Transverse colon (tissue), 4 donors: ENCODE measurements at regions not wholly inside any gene's neighbourhood (a gene's known extent, or its start where the extent isn't known, plus 50 kb on each side); places are given as distances from the start of the nearest gene placed in this dataset.
"Not testable (repeated sequence)": the region's sequence is repeated elsewhere in the genome, so short reads cannot be mapped to it uniquely, and the experiment has no call there.

Source experiments
- DNase-seq: peaks from one replicate; pipeline ENCODE4 v3.0.0-alpha.2; 2019
- H3K27ac ChIP-seq, 4 donors: fragments of 200-600 bp; sonication (generic); 2 replicates each; pipeline ENCODE4 v1.5.1; 2016 to 2018; ENCODE audit warnings: inconsistent platforms in 4 of 4
- H3K27me3 ChIP-seq: fragments of 200-600 bp; sonication (generic); 2 replicates; pipeline ENCODE4 v1.5.1; 2017; ENCODE audit warnings: inconsistent platforms
- H3K36me3 ChIP-seq, 4 donors: fragments of 200-600 bp; sonication (generic); 2 replicates each; pipeline ENCODE4 v1.5.1; 2017 to 2019; ENCODE audit warnings: inconsistent platforms in 4 of 4
- H3K4me1 ChIP-seq, 4 donors: fragments of 200-600 bp; sonication (generic); 2 replicates each; pipeline ENCODE4 v1.5.1; 2017 to 2020; ENCODE audit warnings: inconsistent platforms in 4 of 4
- H3K4me3 ChIP-seq, 4 donors: fragments of 200-600 bp; sonication (generic); 1 replicate in 1 of 4; 2 replicates in 3 of 4; pipeline versions ENCODE4 v1.5.1 to v1.6.1; 2017 to 2019; ENCODE audit warnings: inconsistent platforms in 4 of 4
- H3K9me3 ChIP-seq, 2 donors: fragments of 200-600 bp; sonication (generic); 2 replicates each; pipeline ENCODE4 v1.5.1; 2017 to 2019; ENCODE audit warnings: inconsistent platforms in 2 of 2
- EP300 ChIP-seq: sonication (generic); formaldehyde crosslinking; IDR thresholded peaks from one replicate; pipeline ENCODE4 v1.6.1; 2017; ENCODE audit warnings: antibody characterized with exemption, low read depth
- POLR2A ChIP-seq: fragments of 450-650 bp; IDR thresholded peaks from one replicate; pipeline ENCODE4 v1.6.1; 2016; ENCODE audit warnings: antibody characterized with exemption, mild to moderate bottlenecking, moderate library complexity
- POLR2AphosphoS5 ChIP-seq, 3 donors: sonication (generic); formaldehyde crosslinking; IDR thresholded peaks; one replicate each; pipeline ENCODE4 v1.6.1; 2016; ENCODE audit warnings: antibody characterized with exemption in 3 of 3
- WGBS, 2 donors: methylation state at CpG; one replicate each; pipeline ENCODE4 v1.1.5; 2018; ENCODE audit warnings: low coverage in 1 of 2; 5-methylcytosine and 5-hydroxymethylcytosine counted together
- in situ Hi-C, 4 donors: fragments of 200-750 bp; cut with MboI; loops; one replicate each; pipeline versions ENCODE4 v1.15.0 to v1.15.1; 2017; ENCODE audit warnings: low sequenced_read_pairs in 3 of 4, low pct_ligation_motif_present in 1 of 4, low pct_unique_long_range_greater_than_20kb in 1 of 4
- intact Hi-C: fragments of 100-400 bp; cut with DNase I; formaldehyde crosslinking; loops from one replicate; pipeline ENCODE4 v1.15.1; 2023; ENCODE audit warnings: low total_unique reads
- TF ChIP-seq, protein P1 (sequence below), 5 experiments: fragments of 200-600 bp in 3 of 5; fragments of 450-650 bp in 2 of 5; sonication (generic) in 3 of 5; IDR thresholded peaks; 1 replicate in 2 of 5; 2 replicates in 3 of 5; pipeline ENCODE4 v1.5.1; 2016 to 2017; ENCODE audit warnings: antibody characterized with exemption in 5 of 5, inconsistent platforms in 3 of 5, mild to moderate bottlenecking in 2 of 5, moderate library complexity in 1 of 5

DNA sequence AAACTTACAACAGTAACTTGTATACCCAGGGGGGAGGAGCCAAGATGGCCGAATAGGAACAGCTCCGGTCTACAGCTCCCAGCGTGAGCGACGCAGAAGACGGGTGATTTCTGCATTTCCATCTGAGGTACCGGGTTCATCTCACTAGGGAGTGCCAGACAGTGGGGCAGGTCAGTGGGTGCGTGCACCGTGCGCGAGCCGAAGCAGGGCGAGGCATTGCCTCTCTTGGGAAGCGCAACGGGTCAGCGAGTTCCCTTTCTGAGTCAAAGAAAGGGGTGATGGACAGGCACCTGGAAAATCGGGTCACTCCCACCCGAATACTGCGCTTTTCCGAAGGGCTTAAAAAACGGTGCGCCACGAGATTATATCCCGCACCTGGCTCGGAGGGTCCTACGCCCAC lies 278.8 kb downstream of the FAM47B start:
- 88% methylated on average over 26 of the region's 26 CpGs; no CpG with 5 or more reads in 1 of the 2 donors for WGBS, 2 donors
- H3K4me3 ChIP-seq, H3K9me3 ChIP-seq, DNase-seq, H3K4me1 ChIP-seq, H3K27me3 ChIP-seq, H3K27ac ChIP-seq, H3K36me3 ChIP-seq, in situ Hi-C loops, intact Hi-C loops: not testable (repeated sequence)

DNA sequence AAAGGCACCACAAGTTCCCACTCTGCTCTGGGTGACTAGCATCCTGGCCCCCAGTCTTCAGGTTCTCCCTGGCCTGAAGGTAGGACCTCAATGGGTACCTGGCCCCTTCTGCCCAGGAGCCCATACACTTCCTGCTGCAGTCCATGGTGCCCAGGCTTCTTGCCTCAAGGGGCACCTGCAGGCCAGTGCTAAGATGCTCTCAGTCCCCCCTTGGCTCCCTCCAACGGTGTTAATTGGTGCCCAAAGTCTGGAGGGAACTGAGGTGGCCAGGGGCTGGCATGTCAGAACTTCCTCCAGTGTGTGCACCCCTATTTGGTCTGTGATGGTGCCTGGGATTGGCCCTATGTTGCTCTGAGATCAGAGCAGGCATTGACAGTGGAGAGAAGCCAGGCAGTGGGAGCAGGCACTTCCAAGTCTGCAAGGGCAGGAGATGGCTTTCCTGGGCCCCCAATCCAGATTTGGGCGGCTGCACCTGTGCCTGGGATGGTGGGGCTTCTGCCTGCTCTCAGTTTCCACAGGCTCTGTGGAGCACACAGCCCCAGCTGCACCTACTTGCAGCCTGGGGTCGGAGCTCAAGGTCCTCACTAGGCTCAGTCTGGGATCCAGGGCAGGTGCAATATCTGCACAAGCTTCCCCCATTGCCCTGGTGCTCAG lies 301.6 kb downstream of the FAM47B start:
- DNase-seq, result no peak

GRCh38 chrX:35244796-35245508 lies 302.4 kb downstream of the FAM47B start:
- in situ Hi-C loops (no loop called here), intact Hi-C loops (no loop called here)
- Histone ChIP-seq H3K4me1 (no peaks in the 10 kb centered on the region), H3K27ac (no peak overlapping the region), H3K36me3 (no peaks in the 10 kb centered on the region), H3K4me3 (no peak overlapping the region), H3K27me3 (no peaks in the 10 kb centered on the region), H3K9me3 (no peaks in the 10 kb centered on the region)
- no peak for DNase-seq
- 75% methylated on average over 9 of the region's 11 CpGs; no CpG with 5 or more reads in 1 of the 2 donors for WGBS, 2 donors
- TF ChIP-seq EP300, result no peak
- no peak for TF ChIP-seq POLR2AphosphoS5 (IDR thresholded peaks at IDR 0.05)
- TF ChIP-seq, protein P1, sequence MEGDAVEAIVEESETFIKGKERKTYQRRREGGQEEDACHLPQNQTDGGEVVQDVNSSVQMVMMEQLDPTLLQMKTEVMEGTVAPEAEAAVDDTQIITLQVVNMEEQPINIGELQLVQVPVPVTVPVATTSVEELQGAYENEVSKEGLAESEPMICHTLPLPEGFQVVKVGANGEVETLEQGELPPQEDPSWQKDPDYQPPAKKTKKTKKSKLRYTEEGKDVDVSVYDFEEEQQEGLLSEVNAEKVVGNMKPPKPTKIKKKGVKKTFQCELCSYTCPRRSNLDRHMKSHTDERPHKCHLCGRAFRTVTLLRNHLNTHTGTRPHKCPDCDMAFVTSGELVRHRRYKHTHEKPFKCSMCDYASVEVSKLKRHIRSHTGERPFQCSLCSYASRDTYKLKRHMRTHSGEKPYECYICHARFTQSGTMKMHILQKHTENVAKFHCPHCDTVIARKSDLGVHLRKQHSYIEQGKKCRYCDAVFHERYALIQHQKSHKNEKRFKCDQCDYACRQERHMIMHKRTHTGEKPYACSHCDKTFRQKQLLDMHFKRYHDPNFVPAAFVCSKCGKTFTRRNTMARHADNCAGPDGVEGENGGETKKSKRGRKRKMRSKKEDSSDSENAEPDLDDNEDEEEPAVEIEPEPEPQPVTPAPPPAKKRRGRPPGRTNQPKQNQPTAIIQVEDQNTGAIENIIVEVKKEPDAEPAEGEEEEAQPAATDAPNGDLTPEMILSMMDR (IDR thresholded peaks at IDR 0.05), result no peak
- no peak for TF ChIP-seq POLR2A

More for the DNA sequence above, 301.6 kb downstream of the FAM47B start:
- Histone ChIP-seq H3K36me3 (no peaks in the 10 kb centered on the region), H3K27me3 (no peaks in the 10 kb centered on the region), H3K27ac (no peak overlapping the region), H3K9me3 (no peaks in the 10 kb centered on the region), H3K4me1 (no peaks in the 10 kb centered on the region), H3K4me3 (no peak overlapping the region)
- intact Hi-C loops (no loop called here), in situ Hi-C loops (no loop called here)
- 45% methylated on average over 2 of the region's 3 CpGs; no CpG with 5 or more reads in 1 of the 2 donors for WGBS, 2 donors
- TF ChIP-seq POLR2AphosphoS5 (IDR thresholded peaks at IDR 0.05), result no peak
- no peak for TF ChIP-seq EP300
- TF ChIP-seq, protein P1 (IDR thresholded peaks at IDR 0.05), result no peak
- TF ChIP-seq POLR2A, result no peak

DNA sequence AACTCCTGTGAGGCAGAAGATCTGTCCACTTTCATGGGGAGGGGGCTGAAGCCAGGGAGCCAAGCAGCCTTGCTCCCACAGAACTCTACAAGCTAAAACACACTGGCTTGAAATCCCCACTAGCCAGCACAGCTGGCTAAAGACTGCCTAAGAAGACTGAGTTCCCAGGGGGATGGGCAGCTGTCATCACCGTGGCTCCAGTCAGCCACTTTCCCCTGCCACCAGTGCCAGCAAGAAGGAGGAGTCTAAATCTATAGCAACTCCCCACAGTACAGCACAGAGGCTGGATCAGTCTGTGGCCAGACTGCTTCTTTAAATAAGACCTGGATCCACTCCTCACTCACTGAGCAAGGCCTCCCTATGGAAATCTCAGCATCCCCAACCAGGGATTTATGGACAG lies 308.6 kb downstream of the FAM47B start:
- in situ Hi-C loops, result no loop called here

GRCh38 chrX:35276115-35276514 lies 333.5 kb downstream of the FAM47B start:
- no peaks in the 10 kb centered on the region for H3K4me1 ChIP-seq
- H3K27ac ChIP-seq, result no peak overlapping the region

More for the DNA sequence above, 308.6 kb downstream of the FAM47B start:
- Histone ChIP-seq H3K36me3 (no peaks in the 10 kb centered on the region), H3K27ac (no peak overlapping the region), H3K9me3 (no peaks in the 10 kb centered on the region), H3K27me3 (no peaks in the 10 kb centered on the region), H3K4me3 (no peak overlapping the region), H3K4me1 (no peaks in the 10 kb centered on the region)
- TF ChIP-seq POLR2A (no peak), POLR2AphosphoS5 (IDR thresholded peaks at IDR 0.05) (no peak), EP300 (no peak)
- intact Hi-C loops, result no loop called here
- 43% methylated on average over 1 of the region's 1 CpG; no CpG with 5 or more reads in 1 of the 2 donors for WGBS, 2 donors
- no peak for DNase-seq

More at GRCh38 chrX:35276115-35276514, 333.5 kb downstream of the FAM47B start:
- 82% methylated on average over 6 of the region's 6 CpGs; no CpG with 5 or more reads in 1 of the 2 donors for WGBS, 2 donors
- no peaks in the 10 kb centered on the region for H3K36me3 ChIP-seq
- in situ Hi-C loops, result no loop called here
- no peaks in the 10 kb centered on the region for H3K27me3 ChIP-seq
- intact Hi-C loops, result no loop called here
- no peaks in the 10 kb centered on the region for H3K9me3 ChIP-seq
- TF ChIP-seq POLR2AphosphoS5 (IDR thresholded peaks at IDR 0.05) (no peak), POLR2A (no peak), EP300 (no peak)
- TF ChIP-seq, protein P1 (IDR thresholded peaks at IDR 0.05), result no peak
- no peak overlapping the region for H3K4me3 ChIP-seq
- DNase-seq, result no peak
